ENCODE measurements at regions not wholly inside any gene's neighbourhood (a gene's known extent, or its start where the extent isn't known, plus 50 kb on each side); places are given as distances from the start of the nearest gene placed in this dataset.

GRCh38 chr12:91384806-91385205 is 202.2 kb upstream of the DCN start:
- Histone ChIP-seq H3K9me3 (no peaks in the 10 kb centered on the region), H3K4me3 (no peak overlapping the region), H3K27me3 (no peaks in the 10 kb centered on the region), H3K27ac (no peak overlapping the region), H3K36me3 (no peaks in the 10 kb centered on the region), H3K4me1 (peaks cover 0 to 19% (median 0%) of the 10 kb centered on the region in 3 donors)
- TF ChIP-seq POLR2AphosphoS5 (IDR thresholded peaks at IDR 0.05) (no peak), CTCF (IDR thresholded peaks at IDR 0.05) (no peak), EP300 (IDR thresholded peaks at IDR 0.05) (no peak), POLR2A (IDR thresholded peaks at IDR 0.05) (no peak)
- ATAC-seq, result no peak
- WGBS, 2 donors (ENCODE audit: low coverage in 1 of 2), result 88 to 93% methylated on average over 2 of the region's 2 CpGs

- Histone ChIP-seq H3K9me3 (no peaks in the 10 kb centered on the region), H3K27me3 (no peaks in the 10 kb centered on the region), H3K27ac (no peak overlapping the region), H3K36me3 (no peaks in the 10 kb centered on the region), H3K4me3 (no peak overlapping the region), H3K4me1 (peaks cover 0 to 19% (median 0%) of the 10 kb centered on the region in 3 donors)
- WGBS, 2 donors (ENCODE audit: low coverage in 1 of 2), result 40 to 56% methylated on average over 1 of the region's 1 CpG
- no peak for TF ChIP-seq CTCF (IDR thresholded peaks at IDR 0.05)
- TF ChIP-seq EP300 (IDR thresholded peaks at IDR 0.05), result no peak
- TF ChIP-seq POLR2A (IDR thresholded peaks at IDR 0.05), result no peak
- no peak for TF ChIP-seq POLR2AphosphoS5 (IDR thresholded peaks at IDR 0.05)
- ATAC-seq, result no peak
These were observed 201.7 kb upstream of the DCN start for GRCh38 chr12:91384366-91384765.

- no peak for ATAC-seq
- Histone ChIP-seq H3K4me3 (no peak overlapping the region), H3K4me1 (peaks cover 0 to 19% (median 0%) of the 10 kb centered on the region in 3 donors), H3K27ac (no peak overlapping the region), H3K27me3 (no peaks in the 10 kb centered on the region), H3K9me3 (no peaks in the 10 kb centered on the region), H3K36me3 (no peaks in the 10 kb centered on the region)
- WGBS, 2 donors (ENCODE audit: low coverage in 1 of 2), result 62 to 87% methylated on average over 3 of the region's 3 CpGs
- TF ChIP-seq EP300 (IDR thresholded peaks at IDR 0.05) (no peak), POLR2AphosphoS5 (IDR thresholded peaks at IDR 0.05) (no peak), POLR2A (IDR thresholded peaks at IDR 0.05) (no peak), CTCF (IDR thresholded peaks at IDR 0.05) (no peak)
These were observed 200.5 kb upstream of the DCN start for GRCh38 chr12:91383099-91383498.

- Histone ChIP-seq H3K4me3 (peak overlapping the region; percentile 48 to 56), H3K27me3 (no peaks in the 10 kb centered on the region), H3K27ac (peak overlapping the region in 3 of 4 donors; percentile 39 to 65 (median 64)), H3K4me1 (peaks cover 0 to 19% (median 0%) of the 10 kb centered on the region in 3 donors), H3K36me3 (no peaks in the 10 kb centered on the region), H3K9me3 (no peaks in the 10 kb centered on the region)
- 0% methylated on average over 1 of the region's 4 CpGs for WGBS, 2 donors (ENCODE audit: low coverage in 1 of 2)
- TF ChIP-seq POLR2A (IDR thresholded peaks at IDR 0.05) (no peak), CTCF (IDR thresholded peaks at IDR 0.05) (peak; percentile 69 to 87 (median 78))
- ATAC-seq, result peak; percentile 63
These were observed 199.5 kb upstream of the DCN start for GRCh38 chr12:91382081-91382543.

GRCh38 chr12:91381309-91381804 is 198.7 kb upstream of the DCN start:
- peak; percentile 81 for ATAC-seq
- H3K36me3 ChIP-seq, result no peaks in the 10 kb centered on the region
- H3K9me3 ChIP-seq, result no peaks in the 10 kb centered on the region
- 4 to 9% methylated on average over 11 of the region's 11 CpGs for WGBS, 2 donors (ENCODE audit: low coverage in 1 of 2)
- H3K4me3 ChIP-seq, result peak overlapping the region; percentile 48 to 56
- H3K27me3 ChIP-seq, result no peaks in the 10 kb centered on the region
- H3K27ac ChIP-seq, result peak overlapping the region in 3 of 4 donors; percentile 54 to 65 (median 64)
- peaks cover 0 to 19% (median 0%) of the 10 kb centered on the region in 3 donors for H3K4me1 ChIP-seq
- TF ChIP-seq CTCF (IDR thresholded peaks at IDR 0.05), result no peak
- no peak for TF ChIP-seq POLR2A (IDR thresholded peaks at IDR 0.05)
- no peak for TF ChIP-seq EP300 (IDR thresholded peaks at IDR 0.05)
- no peak for TF ChIP-seq POLR2AphosphoS5 (IDR thresholded peaks at IDR 0.05)
